SJCRH30 (cell line): ENCODE measurements at regions not wholly inside any gene's neighbourhood (a gene's known extent, or its start where the extent isn't known, plus 50 kb on each side); places are given as distances from the start of the nearest gene placed in this dataset.
"Not testable (repeated sequence)": the region's sequence is repeated elsewhere in the genome, so short reads cannot be mapped to it uniquely, and the experiment has no call there.

Experiments
- DNase-seq, 2 experiments: peaks; one replicate each; pipeline ENCODE4 v3.0.0-alpha.2; 2015 to 2020
- H3K27ac ChIP-seq: fragments of 250-450 bp; sonication (Bioruptor Pico); 2 replicates; pipeline ENCODE4 v1.5.1; 2020; ENCODE audit warnings: mild to moderate bottlenecking, moderate library complexity
- H3K27me3 ChIP-seq: fragments of 250-450 bp; sonication (Bioruptor Pico); 2 replicates; pipeline ENCODE4 v1.5.1; 2020; ENCODE audit warnings: mild to moderate bottlenecking, moderate library complexity
- H3K36me3 ChIP-seq: fragments of 250-450 bp; sonication (Bioruptor Pico); 2 replicates; pipeline ENCODE4 v1.5.1; 2020; ENCODE audit warnings: mild to moderate bottlenecking, moderate library complexity
- H3K4me1 ChIP-seq: fragments of 250-450 bp; sonication (Bioruptor Pico); 2 replicates; pipeline ENCODE4 v1.5.1; 2020; ENCODE audit warnings: mild to moderate bottlenecking, moderate library complexity
- H3K4me3 ChIP-seq: fragments of 250-450 bp; sonication (Bioruptor Pico); 2 replicates; pipeline ENCODE4 v1.5.1; 2020; ENCODE audit warnings: mild to moderate bottlenecking, moderate library complexity
- H3K9me3 ChIP-seq: fragments of 250-450 bp; sonication (Bioruptor Pico); replicated peaks from 2 replicates; pipeline ENCODE4 v1.5.1; 2020; ENCODE audit warnings: mild to moderate bottlenecking, moderate library complexity

GRCh38 chr2:226176283-226176984 lies 623.2 kb downstream of the IRS1 start:
- Histone ChIP-seq H3K4me1 (no peaks in the 10 kb centered on the region), H3K36me3 (no peaks in the 10 kb centered on the region), H3K27ac (no peak overlapping the region), H3K4me3 (no peak overlapping the region), H3K9me3 (peaks cover 11% of the 10 kb centered on the region), H3K27me3 (no peaks in the 10 kb centered on the region)
- no peak for DNase-seq

- H3K27me3 ChIP-seq = no peaks in the 10 kb centered on the region
- peaks cover 11% of the 10 kb centered on the region for H3K9me3 ChIP-seq
- H3K4me1 ChIP-seq = no peaks in the 10 kb centered on the region
- no peak overlapping the region for H3K4me3 ChIP-seq
- no peak overlapping the region for H3K27ac ChIP-seq
- DNase-seq = no peak
- no peaks in the 10 kb centered on the region for H3K36me3 ChIP-seq
These were observed 625.2 kb downstream of the IRS1 start for GRCh38 chr2:226174390-226174789.

DNA sequence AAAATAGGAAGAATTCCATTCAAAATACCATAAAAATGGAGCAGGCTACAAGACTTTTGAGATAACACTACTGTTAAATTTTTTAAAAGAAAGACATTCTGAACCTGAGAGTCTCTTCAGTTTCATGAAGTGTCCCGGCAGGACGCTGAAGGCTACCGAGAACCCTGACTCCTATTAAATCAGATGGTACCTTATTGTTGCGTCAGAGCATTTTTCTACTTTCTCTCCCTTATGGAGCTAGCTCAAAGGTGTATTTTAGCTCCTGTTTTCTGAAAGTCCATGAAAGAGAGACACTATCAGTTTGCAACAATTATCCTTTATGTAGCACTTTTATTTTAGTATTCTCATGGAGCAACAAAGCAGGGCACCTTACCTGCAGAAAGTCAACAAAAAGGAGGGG lies 626.7 kb downstream of the IRS1 start:
- Histone ChIP-seq H3K27me3 (no peaks in the 10 kb centered on the region), H3K36me3 (no peaks in the 10 kb centered on the region), H3K9me3 (peaks cover 7% of the 10 kb centered on the region), H3K27ac (no peak overlapping the region), H3K4me3 (no peak overlapping the region), H3K4me1 (no peaks in the 10 kb centered on the region)
- DNase-seq = no peak

GRCh38 chr2:226172309-226172708 lies 627.3 kb downstream of the IRS1 start:
- Histone ChIP-seq H3K27me3 (no peaks in the 10 kb centered on the region), H3K4me3 (no peak overlapping the region), H3K9me3 (peaks cover 7% of the 10 kb centered on the region; the same call in 1 of the 2 replicates), H3K27ac (no peak overlapping the region), H3K36me3 (no peaks in the 10 kb centered on the region), H3K4me1 (no peaks in the 10 kb centered on the region)
- no peak for DNase-seq

- H3K27ac ChIP-seq = no peak overlapping the region
- no peaks in the 10 kb centered on the region for H3K36me3 ChIP-seq
- H3K4me1 ChIP-seq = no peaks in the 10 kb centered on the region
- no peaks in the 10 kb centered on the region for H3K27me3 ChIP-seq
- no peaks in the 10 kb centered on the region for H3K9me3 ChIP-seq
- DNase-seq = no peak
- no peak overlapping the region for H3K4me3 ChIP-seq
These were observed 629.7 kb downstream of the IRS1 start for GRCh38 chr2:226169751-226170581.

DNA sequence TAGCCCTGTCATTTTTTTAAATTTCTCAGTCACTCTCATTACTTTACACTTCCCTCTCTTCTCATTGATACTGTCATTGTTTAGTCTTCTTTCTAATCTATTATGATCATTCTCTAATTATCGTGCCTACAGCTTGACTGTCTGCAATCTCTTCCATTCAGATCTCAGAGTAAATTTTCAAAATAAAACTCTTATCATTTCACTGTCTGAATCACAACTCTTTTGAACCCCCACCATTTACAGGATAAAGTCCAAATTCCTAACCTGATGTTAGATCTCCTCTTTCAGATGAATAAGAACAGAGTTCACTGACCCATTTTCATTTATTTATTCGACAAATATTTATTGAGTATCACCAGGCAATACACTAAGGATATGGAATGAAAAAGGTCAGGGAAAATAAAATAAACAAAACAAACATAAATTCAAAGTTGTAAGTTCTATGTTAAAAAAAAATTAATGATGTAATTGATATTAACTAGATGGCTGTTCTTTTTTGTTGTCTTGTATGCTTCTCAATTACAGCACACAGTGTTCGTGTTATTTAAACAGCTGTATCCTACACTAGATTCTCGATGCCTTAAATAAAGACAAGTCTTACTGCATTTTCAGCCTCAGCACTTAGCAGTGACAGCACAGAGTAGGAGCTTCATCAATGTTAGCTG lies 631.0 kb downstream of the IRS1 start:
- Histone ChIP-seq H3K36me3 (no peaks in the 10 kb centered on the region), H3K27ac (no peak overlapping the region), H3K27me3 (no peaks in the 10 kb centered on the region), H3K4me3 (no peak overlapping the region), H3K9me3 (no peaks in the 10 kb centered on the region), H3K4me1 (no peaks in the 10 kb centered on the region)
- no peak for DNase-seq

DNA sequence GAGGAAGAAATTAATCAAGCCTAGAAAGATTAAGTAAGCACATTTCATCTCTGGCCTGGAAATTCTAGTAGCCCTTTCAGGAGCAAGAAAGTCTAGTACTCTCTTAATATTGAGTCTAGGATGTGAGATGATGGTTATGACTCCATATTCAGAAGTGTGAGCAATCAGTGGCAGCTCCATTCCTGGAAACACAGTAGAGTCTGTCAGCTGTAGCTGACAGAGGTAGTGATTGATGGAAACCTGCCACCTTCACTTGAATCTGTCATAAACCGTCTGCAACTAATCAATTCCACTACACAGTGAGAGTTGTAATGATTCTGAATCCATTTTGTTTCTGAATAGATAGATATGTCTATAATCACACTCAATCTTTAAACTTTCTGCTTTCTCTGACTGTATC lies 635.1 kb downstream of the IRS1 start:
- no peaks in the 10 kb centered on the region; the same call in 1 of the 2 replicates for H3K9me3 ChIP-seq
- no peak for DNase-seq
- no peak overlapping the region for H3K27ac ChIP-seq
- no peaks in the 10 kb centered on the region for H3K36me3 ChIP-seq
- H3K4me1 ChIP-seq = peaks cover 6% of the 10 kb centered on the region
- H3K27me3 ChIP-seq = no peaks in the 10 kb centered on the region
- no peak overlapping the region for H3K4me3 ChIP-seq

- peaks cover 10% of the 10 kb centered on the region for H3K4me1 ChIP-seq
- not testable (repeated sequence) for H3K27ac ChIP-seq, H3K27me3 ChIP-seq, H3K4me3 ChIP-seq, DNase-seq, H3K36me3 ChIP-seq, H3K9me3 ChIP-seq
These were observed 639.0 kb downstream of the IRS1 start for GRCh38 chr2:226160617-226161016.

DNA sequence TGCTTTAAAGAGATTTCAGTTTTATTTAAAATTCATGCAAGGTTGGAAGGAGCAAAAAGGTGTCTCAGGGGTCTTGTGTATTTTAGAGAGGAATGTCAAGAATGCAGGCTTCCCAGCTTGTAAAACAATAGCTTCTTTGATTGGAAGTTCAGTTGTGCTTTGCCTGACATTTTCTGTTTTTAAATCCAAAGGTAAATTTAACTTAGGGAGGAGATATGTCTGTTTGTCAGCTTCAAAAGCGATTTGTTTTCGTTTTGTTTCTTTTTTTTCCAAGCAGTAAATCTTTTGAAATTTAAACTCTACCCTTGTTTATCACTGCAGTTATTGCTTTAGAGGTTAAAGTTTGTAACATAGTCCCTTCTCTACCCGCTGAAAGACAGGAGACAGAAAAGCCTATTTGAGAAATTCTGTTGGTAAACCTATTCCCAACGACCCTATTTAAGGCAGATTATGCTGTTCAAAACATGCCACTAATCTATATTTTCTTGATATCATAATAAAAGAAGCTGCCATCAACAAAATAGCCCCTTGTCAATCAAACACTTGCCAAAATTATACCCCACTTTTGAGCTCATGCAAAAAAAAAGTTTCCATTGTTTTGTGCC lies 639.6 kb downstream of the IRS1 start:
- peak; percentile 13 to 60 for DNase-seq
- Histone ChIP-seq H3K4me1 (peaks cover 10% of the 10 kb centered on the region), H3K4me3 (peak overlapping the region; percentile 9; the same call in 1 of the 2 replicates), H3K27me3 (no peaks in the 10 kb centered on the region), H3K9me3 (no peaks in the 10 kb centered on the region; the same call in 1 of the 2 replicates), H3K27ac (peak overlapping the region; percentile 46), H3K36me3 (no peaks in the 10 kb centered on the region)

GRCh38 chr2:226158940-226159339 lies 640.7 kb downstream of the IRS1 start:
- H3K27me3 ChIP-seq = no peaks in the 10 kb centered on the region
- H3K9me3 ChIP-seq = no peaks in the 10 kb centered on the region; the same call in 1 of the 2 replicates
- no peaks in the 10 kb centered on the region for H3K36me3 ChIP-seq
- DNase-seq = no peak
- H3K4me1 ChIP-seq = peaks cover 10% of the 10 kb centered on the region
- H3K27ac ChIP-seq = no peak overlapping the region
- no peak overlapping the region for H3K4me3 ChIP-seq

DNA sequence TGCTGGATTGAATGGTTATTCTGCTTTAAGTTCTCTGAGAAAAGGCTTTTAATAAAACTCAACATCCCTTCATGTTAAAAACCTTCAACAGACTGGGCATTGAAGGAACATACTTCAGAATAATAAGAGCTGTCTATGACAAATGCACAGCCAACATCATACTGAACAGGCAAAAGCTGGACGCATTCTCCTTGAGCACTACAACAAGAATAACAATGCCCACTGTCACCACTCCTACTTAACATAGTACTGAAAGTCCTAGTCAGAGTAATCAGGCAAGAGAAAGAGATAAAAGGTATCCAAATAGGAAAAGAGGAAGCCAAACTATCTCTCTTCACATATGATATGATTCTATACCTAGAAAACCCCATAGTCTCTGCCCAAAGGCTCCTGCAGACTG lies 641.4 kb downstream of the IRS1 start:
- peaks cover 10% of the 10 kb centered on the region for H3K4me1 ChIP-seq
- no peaks in the 10 kb centered on the region for H3K36me3 ChIP-seq
- no peaks in the 10 kb centered on the region; the same call in 1 of the 2 replicates for H3K9me3 ChIP-seq
- DNase-seq = no peak
- H3K4me3 ChIP-seq = no peak overlapping the region
- no peak overlapping the region for H3K27ac ChIP-seq
- no peaks in the 10 kb centered on the region for H3K27me3 ChIP-seq

- peaks cover 8% of the 10 kb centered on the region for H3K4me1 ChIP-seq
- H3K36me3 ChIP-seq = 0 out of 2 replicates have a peak, but pooled peaks cover 3% of the 10 kb centered on the region
- H3K4me3 ChIP-seq = no peak overlapping the region
- DNase-seq = no peak
- H3K27me3 ChIP-seq = no peaks in the 10 kb centered on the region
- no peak overlapping the region for H3K27ac ChIP-seq
- H3K9me3 ChIP-seq = no peaks in the 10 kb centered on the region
These were observed 644.3 kb downstream of the IRS1 start for GRCh38 chr2:226155093-226155875.

DNA sequence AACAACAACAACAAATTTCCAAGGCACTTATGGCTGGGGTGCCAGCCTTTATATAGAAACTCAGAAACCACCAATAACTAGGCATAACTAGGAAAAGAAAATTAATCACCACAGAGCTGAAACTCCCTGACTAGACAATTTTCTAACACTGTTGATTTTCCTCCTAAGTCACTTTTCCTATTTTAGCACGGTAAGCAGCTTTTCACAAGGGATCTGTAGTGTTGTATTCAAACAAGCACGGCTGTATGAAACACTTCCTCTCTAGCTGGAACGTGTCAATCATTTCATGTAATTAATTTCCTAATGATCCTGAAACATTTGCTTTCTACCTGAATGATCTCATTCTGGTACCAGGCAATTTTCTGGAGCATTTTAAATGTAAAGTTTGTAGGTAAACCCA lies 645.0 kb downstream of the IRS1 start:
- no peak for DNase-seq
- no peak overlapping the region for H3K27ac ChIP-seq
- no peaks in the 10 kb centered on the region for H3K27me3 ChIP-seq
- 0 out of 2 replicates have a peak, but pooled peaks cover 3% of the 10 kb centered on the region for H3K36me3 ChIP-seq
- H3K4me3 ChIP-seq = no peak overlapping the region
- H3K9me3 ChIP-seq = no peaks in the 10 kb centered on the region
- H3K4me1 ChIP-seq = peaks cover 5% of the 10 kb centered on the region; the same call in 1 of the 2 replicates

GRCh38 chr2:226153553-226153952 lies 646.1 kb downstream of the IRS1 start:
- H3K4me3 ChIP-seq = no peak overlapping the region
- H3K36me3 ChIP-seq = 0 out of 2 replicates have a peak, but pooled peaks cover 3% of the 10 kb centered on the region
- no peaks in the 10 kb centered on the region for H3K9me3 ChIP-seq
- no peaks in the 10 kb centered on the region for H3K4me1 ChIP-seq
- H3K27ac ChIP-seq = no peak overlapping the region
- no peak for DNase-seq
- H3K27me3 ChIP-seq = no peaks in the 10 kb centered on the region
